IPS DF 4.7 (cell line): ENCODE measurements at regions not wholly inside any gene's neighbourhood (a gene's known extent, or its start where the extent isn't known, plus 50 kb on each side); places are given as distances from the start of the nearest gene placed in this dataset.
"Not testable (repeated sequence)": the region's sequence is repeated elsewhere in the genome, so short reads cannot be mapped to it uniquely, and the experiment has no call there.

ENCODE experiments used
- DNase-seq: peaks from one replicate; pipeline ENCODE4 v3.0.0-alpha.2; 2013; ENCODE audit warnings: low spot score; ENCODE audit errors: extremely low read depth

GRCh38 chr11:122401581-122401980 is 253.9 kb upstream of the UBASH3B start:
- DNase-seq: not testable (repeated sequence)

- no peak for DNase-seq
Measured at GRCh38 chr11:122399375-122399774, 256.1 kb upstream of the UBASH3B start.

DNA sequence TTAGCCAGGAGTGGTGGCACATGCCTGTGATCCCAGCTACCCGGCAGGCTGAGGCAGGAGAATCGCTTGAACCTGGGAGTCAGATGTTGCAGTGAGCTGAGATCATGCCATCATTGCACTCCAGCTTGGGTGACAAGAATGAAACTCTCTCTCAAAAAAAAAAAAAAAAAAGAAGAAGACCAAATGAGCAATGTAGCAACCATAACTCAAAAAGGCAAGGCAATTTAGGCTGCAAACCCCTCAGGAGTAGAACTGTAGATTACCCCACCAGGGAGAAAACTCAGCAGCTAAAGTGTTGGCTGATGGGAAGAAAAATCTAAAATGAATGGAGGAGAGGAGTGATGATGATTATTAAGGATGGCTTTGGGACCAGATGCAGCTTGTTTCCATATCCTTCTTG is 256.7 kb upstream of the UBASH3B start:
- DNase-seq: no peak

DNA sequence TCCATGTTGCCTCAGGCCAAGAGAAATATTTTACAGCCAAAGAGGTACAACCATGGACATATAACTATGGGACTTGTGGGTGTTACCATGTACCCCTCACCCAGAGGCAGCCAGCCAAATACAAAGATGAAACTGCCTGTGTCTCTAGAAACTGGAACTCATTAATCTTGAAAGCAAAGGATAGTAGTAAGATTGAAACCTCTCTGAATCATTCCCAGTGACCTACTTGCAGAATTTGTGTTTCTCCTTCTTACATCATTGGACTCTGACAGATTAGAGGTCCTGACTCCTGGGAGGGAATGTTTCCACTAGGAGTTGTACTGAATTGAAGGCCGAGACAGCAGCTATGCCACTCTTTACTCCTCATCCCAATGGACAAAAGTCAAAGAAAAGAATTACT is 257.4 kb upstream of the UBASH3B start:
- no peak for DNase-seq

DNA sequence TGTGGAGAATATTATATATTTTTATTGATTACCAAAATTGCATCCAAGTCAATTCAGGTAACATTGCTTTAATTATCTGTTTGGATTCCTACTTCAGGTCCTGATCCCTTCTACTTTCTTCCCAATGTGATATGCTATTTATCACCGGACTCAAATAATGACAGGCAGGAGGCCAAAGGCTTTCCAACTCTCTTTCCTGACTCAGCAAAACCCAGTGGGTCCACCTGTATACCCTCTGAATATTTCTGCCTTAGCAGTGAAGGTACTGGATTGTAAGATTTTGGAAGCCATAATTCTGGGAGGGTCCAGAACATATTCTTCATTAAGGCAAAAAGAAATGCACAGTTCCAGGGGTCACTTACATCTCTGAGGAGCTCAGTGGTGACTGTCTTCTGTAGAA is 260.2 kb upstream of the UBASH3B start:
- no peak for DNase-seq

GRCh38 chr11:122394313-122394712 is 261.2 kb upstream of the UBASH3B start:
- DNase-seq: no peak

DNA sequence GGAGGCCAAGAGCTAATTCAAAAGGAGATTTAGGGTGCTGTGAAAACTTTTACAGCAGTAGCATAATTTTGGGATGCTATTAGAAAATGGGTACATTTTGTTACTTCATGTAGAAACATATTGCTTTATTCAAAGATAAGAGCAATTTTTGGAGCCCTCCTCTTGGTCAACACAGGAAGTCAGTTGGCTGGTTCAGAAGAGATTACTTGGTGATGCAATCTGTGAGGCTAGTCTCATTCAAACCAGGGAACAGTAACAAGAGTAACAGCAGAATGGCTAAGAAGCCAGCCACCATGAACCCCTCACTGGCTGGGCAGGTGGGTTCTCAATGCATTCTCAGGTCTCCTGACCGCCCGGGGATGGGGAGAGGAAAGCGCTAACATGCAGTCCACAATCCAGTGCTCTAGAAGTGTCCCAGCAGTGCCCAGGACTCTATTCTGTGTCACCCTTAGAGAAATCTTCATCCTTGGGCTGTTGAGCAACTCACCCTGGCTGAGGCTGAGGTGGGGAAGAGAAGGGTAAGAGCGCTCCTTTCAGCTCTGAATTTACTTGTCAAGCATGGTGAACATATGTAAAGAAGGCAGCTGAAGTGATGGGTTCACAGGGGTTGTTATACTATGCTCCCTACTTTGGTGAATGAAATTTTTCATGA is 262.2 kb upstream of the UBASH3B start:
- DNase-seq: no peak

DNA sequence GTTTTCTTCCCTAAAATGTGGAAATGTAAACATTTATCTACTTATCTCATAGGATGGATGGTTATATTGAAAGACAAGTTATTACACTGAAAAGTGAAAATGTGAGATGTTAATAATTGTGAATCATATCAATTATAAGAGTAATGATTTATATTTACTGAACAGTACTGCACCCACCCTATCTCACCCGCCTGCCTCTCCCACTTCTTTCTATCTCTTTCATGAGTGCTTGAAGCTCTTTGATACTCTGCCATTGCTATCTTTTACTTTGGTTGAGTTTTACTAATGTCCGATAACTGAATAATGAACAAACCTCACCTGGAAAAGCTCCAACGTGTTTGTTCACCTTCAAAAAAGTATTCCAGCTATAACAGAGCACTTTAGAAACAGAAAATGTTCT is 263.0 kb upstream of the UBASH3B start:
- no peak for DNase-seq

- DNase-seq: no peak
Measured at GRCh38 chr11:122391049-122391448, 264.5 kb upstream of the UBASH3B start.

GRCh38 chr11:122383186-122383585 is 267.2 kb upstream of the BLID start:
- no peak for DNase-seq

GRCh38 chr11:122375687-122376399 is 259.8 kb upstream of the BLID start:
- DNase-seq: no peak

- DNase-seq: no peak
Measured at GRCh38 chr11:122368796-122369195, 252.8 kb upstream of the BLID start.

DNA sequence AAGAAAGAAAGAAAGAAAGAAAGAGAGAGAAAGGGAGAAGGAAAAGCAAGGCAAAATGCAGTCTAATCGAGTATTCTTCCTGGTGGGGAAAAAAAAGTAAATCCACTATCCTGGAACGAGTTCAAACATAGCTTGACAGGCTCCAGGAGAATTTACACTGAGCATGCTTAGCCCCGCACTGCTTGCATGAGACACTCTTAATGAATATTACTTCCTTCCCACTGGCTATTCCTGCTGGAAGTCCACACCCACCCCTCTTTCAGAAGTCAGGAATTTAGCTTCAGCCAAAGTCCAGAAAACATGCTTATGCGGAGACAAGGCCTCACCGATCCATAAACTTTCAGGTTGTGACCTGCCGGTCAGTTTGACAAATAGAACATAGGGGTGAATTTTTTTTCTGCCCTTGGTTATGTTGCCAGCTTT is 251.8 kb upstream of the BLID start:
- no peak for DNase-seq

- DNase-seq: no peak
Measured at GRCh38 chr11:122365610-122366360, 249.8 kb upstream of the BLID start.

DNA sequence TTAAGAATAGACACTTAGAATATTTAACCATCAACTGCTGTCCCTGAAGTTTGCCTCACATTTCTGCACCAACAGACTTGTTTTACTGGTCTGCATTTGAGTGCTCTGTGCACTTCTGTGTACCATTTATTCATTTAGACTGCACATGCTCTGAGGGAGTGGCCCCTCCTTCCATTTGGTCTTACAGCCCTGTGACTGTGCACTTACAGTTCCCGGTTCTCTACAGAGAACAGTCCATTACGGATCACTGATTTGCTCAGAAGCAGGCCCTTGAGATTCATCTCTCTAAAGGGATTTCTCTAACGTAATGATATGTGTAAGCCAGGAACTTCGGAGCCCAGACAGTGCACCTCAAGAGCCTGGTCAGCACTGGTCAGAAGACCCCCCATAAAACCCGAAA is 247.3 kb upstream of the BLID start:
- no peak for DNase-seq

- DNase-seq: no peak
Measured at GRCh38 chr11:122362381-122362780, 246.4 kb upstream of the BLID start.

DNA sequence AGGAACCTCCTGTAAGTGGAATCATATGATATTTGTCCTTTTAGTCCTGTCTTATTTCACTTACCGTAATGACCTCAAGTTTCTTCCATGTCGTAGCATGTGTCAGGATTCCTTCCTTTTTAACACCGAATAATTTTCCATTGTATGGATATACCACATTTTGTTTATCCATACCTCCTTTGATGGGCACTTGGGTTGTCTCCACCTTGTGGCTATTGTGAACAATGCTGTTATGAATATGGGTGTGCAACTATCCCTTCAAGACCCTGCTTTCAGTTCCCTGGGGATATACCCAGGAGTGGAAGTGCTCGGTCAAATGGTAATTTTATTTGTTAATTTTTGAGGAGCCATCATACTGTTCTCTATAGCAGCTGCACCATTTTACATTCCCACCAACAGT is 244.9 kb upstream of the BLID start:
- no peak for DNase-seq

DNA sequence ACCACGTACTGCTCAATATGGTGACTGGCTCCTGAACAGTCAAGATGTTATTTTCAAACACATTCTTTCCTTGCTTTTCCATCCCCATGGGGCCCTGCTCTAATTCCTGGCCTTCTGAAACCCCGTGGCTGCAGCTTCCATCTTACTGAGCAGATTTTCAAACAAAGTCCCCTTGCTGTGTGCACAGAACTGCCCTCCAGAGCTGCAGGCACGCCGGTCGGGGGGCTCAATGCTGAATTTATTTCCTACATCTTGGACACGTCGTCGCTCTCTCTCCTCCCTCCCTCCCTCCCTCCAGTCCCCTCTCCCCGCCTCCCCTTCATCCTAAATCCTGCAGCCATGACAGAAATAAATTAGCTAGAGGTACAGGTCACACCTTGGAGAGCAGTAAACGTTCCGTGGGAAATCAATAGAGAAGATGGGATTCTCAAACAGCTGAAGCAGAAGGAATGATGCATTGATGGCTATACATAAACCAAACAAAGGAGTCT is 243.1 kb upstream of the BLID start:
- no peak for DNase-seq

- no peak for DNase-seq
Measured at GRCh38 chr11:122358292-122358691, 242.3 kb upstream of the BLID start.

- DNase-seq: no peak
Measured at GRCh38 chr11:122355968-122356367, 240.0 kb upstream of the BLID start.

DNA sequence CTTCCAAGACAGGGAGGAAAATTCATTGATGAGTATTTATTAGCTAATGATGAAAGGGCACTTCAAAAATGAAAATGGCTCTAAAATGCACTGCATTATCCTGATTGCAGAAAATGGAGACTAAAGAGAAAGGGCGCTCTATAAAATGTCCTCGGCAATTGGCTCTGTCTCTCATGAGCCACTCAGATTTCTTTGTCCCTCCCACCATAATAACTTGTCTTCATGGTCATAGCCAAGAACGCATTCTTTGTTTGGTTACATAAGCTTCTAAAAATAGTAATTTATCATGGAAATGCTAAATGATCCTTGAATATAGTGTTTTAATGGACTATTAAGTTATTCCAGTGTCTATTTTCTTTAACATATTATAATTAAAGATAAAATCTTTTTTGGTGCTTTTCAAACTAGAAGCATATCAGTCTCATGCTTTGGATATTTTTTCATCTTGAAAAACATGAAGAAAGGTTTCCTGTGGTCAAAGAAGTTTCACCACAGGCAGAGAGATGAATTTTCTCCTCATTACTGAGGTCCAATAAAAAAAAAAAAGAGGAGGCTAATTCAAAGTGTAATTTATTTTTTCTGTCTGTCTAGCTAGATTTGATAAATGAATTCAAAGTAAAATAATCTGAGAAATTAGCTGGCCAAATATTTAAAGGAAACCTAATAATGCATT is 238.1 kb upstream of the BLID start:
- no peak for DNase-seq

- no peak for DNase-seq
Measured at GRCh38 chr11:122353561-122353960, 237.5 kb upstream of the BLID start.
